Keratinocyte (primary cell): ENCODE measurements at regions not wholly inside any gene's neighbourhood (a gene's known extent, or its start where the extent isn't known, plus 50 kb on each side); places are given as distances from the start of the nearest gene placed in this dataset.

Experiments used
- EZH2 ChIP-seq: IDR thresholded peaks from one replicate; pipeline ENCODE4 v1.6.1; 2012; ENCODE audit warnings: inconsistent platforms, mild to moderate bottlenecking, low read length, moderate library complexity
- TF ChIP-seq, protein P1 (sequence below), 3 experiments: IDR thresholded peaks in 1 of 3; conservative IDR thresholded peaks in 1 of 3; optimal IDR thresholded peaks in 1 of 3; 2 replicates in 2 of 3; 3 replicates in 1 of 3; pipeline versions ENCODE3 to v1.5.1; 2011; ENCODE audit warnings: low read length in 3 of 3, mild to moderate bottlenecking in 3 of 3, moderate library complexity in 2 of 3, control low read depth in 1 of 3, inconsistent platforms in 1 of 3; ENCODE audit not compliant: insufficient read depth in 2 of 3; ENCODE audit errors: extremely low read depth in 1 of 3

DNA sequence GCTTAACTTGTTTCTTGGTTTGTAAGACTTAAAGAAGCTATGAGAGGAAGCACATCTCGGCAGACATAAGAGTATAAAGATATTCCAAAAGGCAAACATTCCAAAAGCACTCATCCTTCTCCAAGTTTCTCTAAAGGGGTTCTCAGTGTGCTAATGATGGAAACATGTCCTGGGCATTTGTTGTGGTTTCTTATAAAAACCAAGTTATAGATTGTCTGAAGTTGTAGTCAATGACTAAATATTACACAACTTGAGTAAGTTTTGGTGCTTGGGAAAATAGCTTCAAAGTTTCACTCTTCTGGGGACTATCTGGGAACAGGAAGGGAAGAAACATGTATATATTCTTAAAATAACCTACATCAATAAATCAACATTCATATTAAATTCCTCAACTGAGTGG lies 128.3 kb upstream of the TBX18 start:
- TF ChIP-seq, protein P1, sequence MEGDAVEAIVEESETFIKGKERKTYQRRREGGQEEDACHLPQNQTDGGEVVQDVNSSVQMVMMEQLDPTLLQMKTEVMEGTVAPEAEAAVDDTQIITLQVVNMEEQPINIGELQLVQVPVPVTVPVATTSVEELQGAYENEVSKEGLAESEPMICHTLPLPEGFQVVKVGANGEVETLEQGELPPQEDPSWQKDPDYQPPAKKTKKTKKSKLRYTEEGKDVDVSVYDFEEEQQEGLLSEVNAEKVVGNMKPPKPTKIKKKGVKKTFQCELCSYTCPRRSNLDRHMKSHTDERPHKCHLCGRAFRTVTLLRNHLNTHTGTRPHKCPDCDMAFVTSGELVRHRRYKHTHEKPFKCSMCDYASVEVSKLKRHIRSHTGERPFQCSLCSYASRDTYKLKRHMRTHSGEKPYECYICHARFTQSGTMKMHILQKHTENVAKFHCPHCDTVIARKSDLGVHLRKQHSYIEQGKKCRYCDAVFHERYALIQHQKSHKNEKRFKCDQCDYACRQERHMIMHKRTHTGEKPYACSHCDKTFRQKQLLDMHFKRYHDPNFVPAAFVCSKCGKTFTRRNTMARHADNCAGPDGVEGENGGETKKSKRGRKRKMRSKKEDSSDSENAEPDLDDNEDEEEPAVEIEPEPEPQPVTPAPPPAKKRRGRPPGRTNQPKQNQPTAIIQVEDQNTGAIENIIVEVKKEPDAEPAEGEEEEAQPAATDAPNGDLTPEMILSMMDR (optimal IDR thresholded peaks at IDR 0.05 in 1 of 3, IDR thresholded peaks at IDR 0.05 in 1 of 3, conservative IDR thresholded peaks at IDR 0.05 in 1 of 3; ENCODE audit: extremely low read depth in 1 of 3, insufficient read depth in 2 of 3, low read length in 3 of 3): no peak
- TF ChIP-seq EZH2: no peak
